ENCODE measurements at regions not wholly inside any gene's neighbourhood (a gene's known extent, or its start where the extent isn't known, plus 50 kb on each side); places are given as distances from the start of the nearest gene placed in this dataset.
"Not testable (repeated sequence)": the region's sequence is repeated elsewhere in the genome, so short reads cannot be mapped to it uniquely, and the experiment has no call there.

DNA sequence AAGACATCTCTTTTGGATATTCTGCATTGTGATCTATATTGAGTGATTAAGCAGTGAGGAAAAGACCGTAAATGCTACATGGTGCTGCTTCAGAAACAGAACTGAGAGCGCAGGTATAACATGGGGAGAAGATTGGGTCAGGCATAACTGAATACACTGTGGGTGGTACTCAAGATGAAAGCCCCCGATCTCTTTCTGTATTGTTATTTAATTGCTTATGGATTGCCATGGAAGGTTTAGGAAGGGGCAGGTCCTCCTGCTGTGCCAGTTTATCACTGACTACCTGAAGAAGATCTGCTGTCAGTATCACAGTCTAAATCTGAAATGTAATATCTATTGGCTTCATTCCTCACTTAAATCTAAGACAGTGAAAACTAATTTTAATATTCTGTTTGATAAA lies 1568.7 kb upstream of the CELF4 start:
- FAIRE-seq: no peak
- no peak for DNase-seq (ENCODE audit: low spot score)

DNA sequence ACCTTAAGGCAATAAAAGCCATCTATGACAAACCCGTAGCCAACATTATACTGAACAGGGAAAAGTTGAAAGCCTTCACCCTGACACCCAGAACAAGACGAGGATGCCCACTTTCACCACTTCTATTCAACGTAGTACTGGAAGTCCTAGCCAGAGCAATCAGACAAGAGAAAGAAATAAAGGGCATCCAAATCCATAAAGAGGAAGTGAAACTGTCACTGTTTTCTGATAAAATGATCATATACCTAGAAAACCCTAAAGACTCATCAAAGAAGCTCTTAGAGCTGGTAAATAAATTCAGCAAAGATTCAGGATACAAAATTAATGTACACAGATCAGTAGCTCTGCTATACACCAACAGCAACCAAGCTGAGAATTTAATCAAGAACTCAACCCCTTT lies 1561.9 kb upstream of the CELF4 start:
- not testable (repeated sequence) for DNase-seq (ENCODE audit: low spot score); FAIRE-seq

DNA sequence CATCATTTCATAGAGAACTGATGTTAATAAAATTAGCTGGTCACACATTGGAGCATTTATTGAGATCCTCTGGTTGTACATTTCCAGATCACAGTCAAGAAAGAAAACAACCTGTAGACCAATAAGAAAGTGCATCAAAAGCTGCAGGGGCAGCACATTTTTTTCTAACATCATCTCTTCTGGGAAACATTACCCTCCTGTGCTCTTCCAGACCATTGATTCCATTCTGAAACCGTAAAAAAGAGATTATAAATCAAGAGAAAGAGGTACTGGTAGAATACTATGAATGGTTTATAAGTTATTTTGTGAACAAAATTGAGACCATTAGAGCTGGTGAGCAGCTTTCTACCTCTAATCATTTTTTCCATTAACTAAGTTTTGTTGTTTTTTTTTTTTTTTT lies 1548.2 kb upstream of the CELF4 start:
- DNase-seq (ENCODE audit: low spot score) (no peak), FAIRE-seq (no peak)

DNA sequence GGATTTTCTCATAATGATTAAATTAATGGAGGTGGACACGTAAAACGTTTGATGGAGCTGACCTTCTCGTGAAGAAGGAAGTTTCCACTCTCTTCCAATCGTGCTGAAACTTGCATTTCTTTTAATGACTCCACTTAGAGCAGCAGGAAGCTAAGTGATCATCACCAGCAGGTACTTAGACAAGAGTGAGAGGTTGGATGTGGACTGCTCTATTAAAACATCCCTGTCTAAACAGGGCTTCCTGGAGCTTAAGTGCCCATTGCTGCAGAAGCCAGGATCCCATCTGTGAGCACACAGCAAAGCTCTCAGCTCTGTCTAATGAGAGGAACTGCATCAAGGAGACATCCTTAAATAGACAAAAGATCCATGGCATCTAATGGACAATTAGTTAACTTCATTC lies 1539.5 kb upstream of the CELF4 start:
- DNase-seq (ENCODE audit: low spot score) (no peak), FAIRE-seq (no peak)

DNA sequence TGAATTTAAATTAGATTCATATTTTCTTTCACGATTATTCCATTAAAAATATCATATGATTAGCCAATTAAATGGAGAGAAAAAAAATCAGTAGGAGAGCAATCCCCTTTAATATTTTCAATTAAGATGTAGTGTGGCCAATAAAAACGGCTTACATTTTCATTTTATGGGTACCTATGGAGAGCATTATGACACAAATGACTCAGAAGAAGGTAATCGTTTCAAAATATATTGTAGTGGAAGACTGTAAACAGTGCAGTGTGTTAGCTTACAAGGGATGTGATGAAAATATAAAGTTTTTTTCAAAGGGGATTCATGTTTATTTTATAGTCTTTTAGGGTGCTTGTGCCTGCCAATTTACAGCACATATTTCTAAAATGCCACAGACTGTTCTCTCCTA lies 1507.4 kb upstream of the CELF4 start:
- DNase-seq (ENCODE audit: low spot score): no peak
- no peak for FAIRE-seq

DNA sequence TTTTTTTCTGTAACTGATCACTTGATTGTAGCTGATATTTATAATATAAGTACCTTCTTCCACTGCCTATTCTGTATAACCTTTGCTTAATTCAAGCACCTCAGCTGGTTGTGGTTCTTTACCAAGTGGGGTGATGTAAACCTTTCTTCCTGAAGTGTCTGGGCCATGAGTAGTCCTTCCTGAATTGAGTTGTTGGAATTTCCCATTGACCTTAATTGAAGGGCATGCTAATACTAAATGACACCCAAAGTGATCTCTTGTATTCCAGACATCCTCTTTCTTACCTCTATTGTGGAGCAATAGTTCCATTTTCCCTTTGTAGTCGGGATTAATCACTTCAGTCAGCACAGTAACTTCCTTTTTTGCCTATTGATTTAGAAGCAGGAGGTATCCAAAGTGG lies 1496.8 kb upstream of the CELF4 start:
- FAIRE-seq (no peak), DNase-seq (ENCODE audit: low spot score) (no peak)

DNA sequence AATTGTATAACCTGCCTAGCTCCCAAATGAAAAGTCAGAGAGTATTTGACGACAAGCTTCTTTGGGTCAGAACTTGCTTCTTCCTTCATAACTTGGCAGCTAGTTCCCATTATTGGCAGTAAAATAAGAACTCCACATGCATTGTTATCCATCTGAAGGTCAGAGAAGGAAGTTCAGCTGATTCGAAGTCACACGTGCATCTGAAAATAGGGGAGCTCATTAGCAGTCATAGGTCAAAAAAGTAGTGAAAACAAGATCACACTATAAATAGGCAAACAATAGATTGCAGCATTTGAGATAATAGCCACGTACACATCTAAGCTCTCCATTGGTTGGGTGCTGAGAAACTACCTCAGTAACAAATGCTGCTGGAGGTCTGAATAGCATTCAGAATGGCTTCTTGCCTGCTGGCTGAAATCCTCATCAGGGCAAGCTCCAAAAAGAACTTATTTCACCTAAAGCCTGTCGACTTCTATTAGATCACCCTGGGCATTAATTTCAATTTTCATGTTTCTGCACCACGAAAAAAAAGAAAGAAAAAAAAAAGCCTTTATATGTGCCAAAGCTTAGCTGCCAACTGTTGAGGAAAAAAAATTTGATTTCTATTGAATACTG lies 1492.9 kb upstream of the CELF4 start:
- no peak for DNase-seq (ENCODE audit: low spot score)
- no peak for FAIRE-seq

DNA sequence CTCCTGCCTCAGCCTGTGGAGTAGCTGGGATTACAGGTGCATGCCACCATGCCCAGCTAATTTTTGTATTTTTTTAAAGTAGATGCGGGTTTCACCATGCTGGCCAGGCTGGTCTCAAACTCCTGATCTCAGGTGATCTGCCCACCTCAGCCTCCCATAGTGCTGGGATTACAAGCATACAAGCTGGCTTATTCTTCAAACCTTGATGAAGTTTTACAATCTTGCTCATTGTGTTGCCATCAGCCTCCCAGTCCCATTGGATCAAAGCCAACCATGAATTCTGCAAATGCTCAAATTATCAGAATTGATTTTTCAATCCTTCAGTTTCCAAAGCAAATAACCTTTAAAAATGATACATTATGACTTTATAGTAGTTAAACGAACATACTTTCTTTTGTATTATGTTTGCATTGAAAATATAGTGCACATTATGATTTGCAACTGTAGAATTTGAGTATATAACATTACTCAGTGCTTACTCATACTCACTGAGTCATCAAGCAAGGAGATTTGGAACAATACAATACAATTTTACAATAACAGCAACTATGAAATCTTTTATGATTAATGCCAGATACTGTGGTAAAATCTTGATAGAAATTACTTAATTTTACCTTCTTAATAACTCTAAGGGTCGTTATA lies 1491.9 kb upstream of the CELF4 start:
- DNase-seq (ENCODE audit: low spot score) (no peak), FAIRE-seq (no peak)

DNA sequence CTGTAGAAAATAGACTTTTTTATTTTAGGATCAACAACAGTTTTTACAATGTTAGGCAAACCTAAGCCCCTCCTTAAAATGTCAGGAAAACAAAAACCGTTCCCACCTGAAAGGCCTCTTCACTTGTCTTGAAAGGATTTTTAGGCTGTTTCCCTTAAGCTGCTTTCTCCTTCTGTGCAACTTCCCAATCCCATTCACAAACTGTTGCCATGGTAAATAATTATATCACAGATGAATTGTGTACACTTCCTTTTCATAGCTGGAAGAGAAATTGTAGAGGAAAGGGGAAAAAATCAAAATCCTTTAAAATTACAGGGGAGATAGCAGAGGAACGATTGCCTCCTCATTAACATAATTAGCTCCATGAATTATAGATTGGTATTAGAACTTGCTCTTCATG lies 1488.0 kb upstream of the CELF4 start:
- DNase-seq (ENCODE audit: low spot score) (no peak), FAIRE-seq (no peak)

DNA sequence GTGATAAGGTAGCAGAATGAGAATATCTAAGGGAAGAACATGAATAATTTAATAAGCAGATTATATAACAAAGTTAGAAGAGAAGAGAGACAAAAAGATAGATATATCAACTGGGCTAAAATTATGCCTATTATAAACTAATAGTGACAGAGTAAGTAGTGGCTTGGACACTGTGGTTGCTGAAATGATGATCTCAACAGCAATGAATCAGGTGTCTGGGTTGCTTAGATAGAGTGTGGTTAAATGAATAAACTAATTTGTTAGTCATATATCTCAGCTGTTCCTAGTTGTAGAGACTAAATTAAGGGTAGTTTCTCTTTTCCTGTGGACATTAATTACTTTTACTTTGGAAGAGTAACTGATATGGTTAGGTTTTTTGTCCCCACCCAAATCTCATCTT lies 1485.4 kb upstream of the CELF4 start:
- DNase-seq (ENCODE audit: low spot score) (no peak), FAIRE-seq (no peak)

DNA sequence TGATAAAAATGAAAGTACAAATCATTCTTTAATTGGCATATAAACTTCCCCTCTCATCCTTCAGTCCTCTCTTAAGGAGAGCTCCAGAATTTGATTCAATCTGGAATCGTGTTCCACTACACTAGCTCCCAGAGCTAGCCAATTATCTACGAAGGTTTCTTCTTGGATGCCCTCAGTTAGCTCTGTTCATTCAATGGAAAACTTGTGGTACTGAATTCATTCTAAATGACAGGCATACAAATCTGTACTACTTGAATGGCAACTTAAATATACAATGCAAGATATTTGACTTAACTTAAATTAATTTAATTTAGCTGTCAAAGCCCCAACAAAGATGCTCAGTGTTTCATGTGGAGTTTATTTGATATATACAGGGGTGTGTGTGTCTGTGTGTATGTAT lies 1474.2 kb upstream of the CELF4 start:
- FAIRE-seq: no peak
- no peak for DNase-seq (ENCODE audit: low spot score)

DNA sequence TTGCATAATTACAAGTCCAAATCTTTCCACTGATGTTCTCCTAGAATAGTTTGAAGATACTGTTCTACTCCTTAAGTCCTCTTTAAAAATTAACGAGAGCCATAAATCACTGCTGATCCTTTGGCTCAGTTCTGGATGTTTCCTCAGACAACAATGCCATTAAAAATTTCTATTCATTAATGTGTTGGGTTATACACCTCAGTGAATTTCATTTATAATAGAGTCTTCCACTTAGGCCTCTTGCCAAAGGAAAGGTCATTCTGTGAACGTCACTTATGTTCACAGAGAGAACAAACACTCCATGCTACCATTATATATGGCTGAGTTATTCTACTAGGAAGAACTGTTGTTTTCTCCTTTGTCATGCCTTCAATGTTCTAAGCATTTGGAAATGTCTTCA lies 1472.3 kb upstream of the CELF4 start:
- FAIRE-seq (no peak), DNase-seq (ENCODE audit: low spot score) (no peak)

DNA sequence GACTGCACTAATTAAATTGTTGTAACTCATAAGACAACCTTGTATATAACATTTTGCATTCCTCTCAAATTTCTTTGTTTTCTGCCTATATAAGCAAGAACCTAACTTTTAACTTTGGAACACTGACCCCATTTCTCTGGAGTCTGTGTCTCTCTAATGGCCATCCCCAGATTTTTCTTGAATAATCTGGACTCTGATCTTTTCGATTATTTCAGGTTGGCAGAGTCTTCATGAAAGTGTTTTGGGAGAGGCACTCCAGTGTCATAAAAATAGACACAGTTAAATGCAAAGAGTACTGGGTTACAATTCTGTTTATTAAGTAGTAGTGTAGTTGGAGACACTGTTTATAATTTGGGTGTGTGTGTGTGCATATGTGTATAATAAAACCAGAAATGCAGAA lies 1467.7 kb upstream of the CELF4 start:
- no peak for FAIRE-seq

DNA sequence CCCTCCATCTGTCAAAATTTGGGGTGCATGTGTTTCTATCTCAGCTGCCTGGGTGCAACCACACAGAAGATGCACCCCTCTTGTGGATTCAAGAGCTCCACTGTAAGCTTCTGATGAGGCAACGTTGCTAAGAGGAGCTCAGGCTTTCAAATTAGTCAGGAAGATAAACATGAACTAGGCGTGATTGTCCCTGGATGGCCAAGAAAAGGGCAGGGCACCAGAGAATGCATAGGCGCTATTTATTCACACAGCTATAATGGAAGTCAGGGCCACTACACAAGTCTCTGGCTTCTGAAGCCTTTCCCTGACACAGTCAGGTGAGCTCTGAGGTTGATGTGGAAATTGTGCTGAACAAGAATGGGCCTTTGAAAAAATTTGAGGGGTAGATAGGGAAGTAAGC lies 1466.0 kb upstream of the CELF4 start:
- no peak for FAIRE-seq

More for the DNA sequence above, 1467.7 kb upstream of the CELF4 start:
- DNase-seq (ENCODE audit: low spot score): no peak

DNA sequence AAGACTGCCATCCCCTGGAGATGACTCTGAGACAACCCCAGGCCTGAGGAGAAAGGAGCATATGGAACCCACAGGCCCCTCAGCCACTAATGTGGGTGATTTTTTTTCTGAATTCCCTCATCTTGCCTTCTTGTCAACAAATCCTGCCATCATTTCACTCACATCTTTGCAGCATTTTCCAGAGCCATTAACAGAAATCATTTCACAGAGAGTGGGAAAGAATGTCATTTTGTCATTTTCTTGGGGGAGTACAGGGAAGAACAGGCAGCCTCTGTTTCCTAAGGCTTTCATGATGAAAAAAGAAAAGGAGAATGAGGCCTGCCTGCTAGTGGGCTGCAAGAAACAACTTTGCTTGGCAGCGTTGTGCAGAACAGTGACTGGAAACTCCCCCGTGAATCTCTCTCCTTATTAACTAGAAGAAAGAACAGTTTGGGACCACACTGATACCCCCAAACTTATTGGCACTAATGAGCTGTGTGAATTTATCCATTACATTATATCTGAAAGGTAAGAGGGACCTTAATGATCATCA lies 1464.6 kb upstream of the CELF4 start:
- DNase-seq (ENCODE audit: low spot score) (no peak), FAIRE-seq (no peak)

More for the DNA sequence above, 1466.0 kb upstream of the CELF4 start:
- no peak for DNase-seq (ENCODE audit: low spot score)

DNA sequence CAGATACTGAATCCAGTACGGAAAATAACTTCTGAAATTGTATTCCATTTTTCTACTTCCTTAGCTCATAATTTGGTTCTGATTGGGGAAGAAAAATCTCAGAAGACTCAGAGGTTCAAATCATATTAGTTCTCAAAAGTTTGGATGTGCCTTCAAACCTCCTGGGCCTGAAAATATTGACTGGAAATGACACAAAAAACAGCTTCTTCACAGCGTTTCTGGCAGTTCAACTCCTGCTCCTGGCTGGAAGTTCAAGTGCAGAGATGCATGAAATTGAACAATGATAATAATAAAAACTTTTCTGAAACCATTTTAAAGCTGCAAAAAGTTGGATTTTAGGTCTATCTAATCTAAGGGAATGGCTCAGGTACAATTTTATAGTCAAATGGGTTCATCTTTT lies 1459.9 kb upstream of the CELF4 start:
- no peak for DNase-seq (ENCODE audit: low spot score)

DNA sequence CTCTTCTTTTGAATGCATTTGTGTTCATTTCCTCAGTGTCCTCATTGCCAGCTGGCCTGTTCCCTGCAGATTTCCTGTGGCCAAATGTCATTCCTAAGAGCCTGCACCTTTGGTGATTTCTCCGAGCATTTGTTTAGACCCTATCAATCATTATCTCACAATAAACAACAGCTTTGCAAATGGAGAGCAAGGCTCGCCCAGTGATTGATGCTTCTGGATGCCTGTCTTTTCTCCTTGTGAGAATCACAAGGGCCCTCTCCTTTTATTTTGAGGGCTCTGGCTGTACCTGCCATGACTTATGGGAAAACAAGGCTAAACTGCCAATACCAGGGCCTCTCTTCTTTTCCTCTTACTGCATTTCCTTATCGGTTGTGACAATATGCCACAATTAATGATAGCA lies 1454.4 kb upstream of the CELF4 start:
- DNase-seq (ENCODE audit: low spot score) (no peak), FAIRE-seq (no peak)

More for the DNA sequence above, 1459.9 kb upstream of the CELF4 start:
- FAIRE-seq: no peak

DNA sequence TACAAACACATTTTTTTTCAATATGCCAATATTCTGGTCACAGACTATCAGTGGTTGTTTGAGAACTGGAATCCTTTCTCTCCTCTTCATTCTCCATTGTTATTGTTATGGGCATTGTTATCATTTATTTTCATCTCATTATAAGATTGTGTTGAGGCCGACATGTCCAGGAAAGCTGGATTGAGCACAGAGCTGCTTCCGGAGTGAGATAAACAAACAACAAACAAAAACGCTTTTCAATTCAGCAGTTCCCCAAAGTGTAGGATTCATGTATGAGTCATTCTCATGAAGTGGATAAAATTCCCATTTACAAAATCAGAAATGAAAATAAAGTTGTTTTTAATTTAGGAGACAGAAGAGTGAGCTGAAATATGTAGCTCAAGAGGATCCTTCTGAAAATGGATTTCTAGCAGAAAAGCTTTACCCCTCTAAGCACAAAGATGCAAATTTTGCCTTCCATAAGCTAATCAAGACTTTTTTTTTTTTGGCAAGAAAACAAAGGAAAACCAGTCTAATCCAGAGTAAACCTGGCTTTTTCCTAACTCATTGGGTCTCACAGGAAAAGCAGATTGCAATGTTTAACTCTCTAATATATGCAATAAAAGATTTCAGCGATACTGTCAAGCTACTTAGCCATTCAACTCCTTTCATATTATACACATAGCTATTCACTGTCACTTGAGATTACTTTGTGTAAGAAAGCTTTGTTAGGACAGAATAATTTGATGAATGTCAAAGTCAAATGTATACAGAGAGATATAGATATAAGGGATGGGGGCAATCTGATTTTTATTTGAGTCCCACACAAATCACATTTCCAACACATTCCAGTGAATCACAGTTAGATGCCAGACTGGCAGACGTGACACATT lies 1441.7 kb upstream of the CELF4 start:
- no peak for FAIRE-seq

DNA sequence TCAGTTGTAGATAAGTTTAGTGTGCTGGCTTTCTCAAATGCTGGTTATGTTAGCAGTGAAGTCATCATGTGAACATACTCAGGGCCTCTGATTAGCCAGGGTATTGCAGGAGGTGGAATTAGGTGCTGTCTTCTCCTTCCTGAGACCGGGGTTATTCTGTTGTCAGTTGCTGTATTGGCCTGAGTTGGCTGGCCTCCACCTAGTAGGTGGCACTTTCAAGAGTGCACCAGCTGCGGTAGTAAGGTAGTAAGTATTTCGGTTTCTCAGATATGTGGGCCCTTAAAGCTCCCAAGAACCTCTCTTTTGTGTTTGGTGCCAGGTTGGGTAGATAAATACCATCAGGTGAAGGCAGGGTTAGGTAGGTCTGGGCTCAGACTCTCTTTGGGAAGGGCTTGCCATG lies 1430.5 kb upstream of the CELF4 start:
- FAIRE-seq: no peak
- no peak for DNase-seq (ENCODE audit: low spot score)

More for the DNA sequence above, 1441.7 kb upstream of the CELF4 start:
- DNase-seq (ENCODE audit: low spot score): no peak

DNA sequence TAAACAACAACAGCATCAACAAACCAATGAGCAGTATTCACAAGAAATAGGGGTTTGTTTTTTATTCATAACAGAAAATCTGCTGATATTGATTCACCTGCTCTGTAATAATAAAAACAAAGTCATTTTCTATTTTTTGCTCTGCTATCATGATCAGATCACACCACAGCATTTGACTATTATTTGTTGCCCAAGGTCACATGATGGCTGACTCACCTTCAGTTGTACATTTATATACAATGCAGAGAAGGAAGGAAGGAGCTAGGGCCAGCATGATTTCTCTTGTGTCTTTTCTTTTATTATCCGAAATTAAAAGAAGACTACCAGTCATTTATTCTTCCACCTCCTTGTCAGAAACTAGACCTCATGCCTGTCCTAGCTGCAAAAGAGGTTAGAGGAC lies 1427.7 kb upstream of the CELF4 start:
- no peak for DNase-seq (ENCODE audit: low spot score)
- FAIRE-seq: no peak

DNA sequence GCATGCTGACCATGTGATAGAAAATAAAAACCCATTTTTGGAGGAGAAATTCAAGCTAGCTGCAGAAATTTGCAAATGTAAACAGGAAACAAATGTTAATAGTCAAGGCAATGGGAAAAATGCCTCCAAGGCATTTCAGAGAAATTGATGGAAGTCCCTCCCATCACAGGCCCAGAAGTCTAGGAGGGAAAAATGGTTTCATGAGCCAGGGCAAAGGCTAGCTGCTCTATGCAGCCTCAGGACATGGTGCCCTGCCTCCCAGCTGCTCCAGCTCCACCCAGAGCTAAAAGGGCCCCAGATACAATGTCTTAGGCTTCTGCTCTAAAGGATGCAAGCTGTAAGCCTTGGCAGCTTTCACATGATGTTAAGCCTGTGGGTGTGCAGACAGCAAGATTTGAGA lies 1419.4 kb upstream of the CELF4 start:
- DNase-seq (ENCODE audit: low spot score): no peak
- FAIRE-seq: no peak

DNA sequence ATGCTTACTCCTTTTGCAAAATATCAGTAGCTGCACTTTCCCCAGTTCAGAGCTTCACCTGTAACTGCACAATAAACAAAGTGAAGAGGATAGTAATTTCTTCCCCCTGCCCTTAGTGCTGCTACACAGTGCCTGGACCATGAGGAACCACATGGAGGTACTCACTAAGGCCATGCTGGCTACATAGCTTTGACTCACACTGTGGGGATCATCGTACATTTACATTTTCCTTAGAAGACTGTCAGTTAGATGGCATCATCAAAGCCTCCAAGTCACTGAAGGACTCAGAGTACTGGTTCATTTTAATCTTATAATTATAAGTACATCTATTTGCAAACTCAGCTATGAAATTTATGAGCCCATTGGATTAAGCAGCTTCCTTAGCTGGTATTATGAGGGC lies 1416.5 kb upstream of the CELF4 start:
- no peak for DNase-seq (ENCODE audit: low spot score)
- no peak for FAIRE-seq
